ENCODE measurements at regions not wholly inside any gene's neighbourhood (a gene's known extent, or its start where the extent isn't known, plus 50 kb on each side); places are given as distances from the start of the nearest gene placed in this dataset.
"Not testable (repeated sequence)": the region's sequence is repeated elsewhere in the genome, so short reads cannot be mapped to it uniquely, and the experiment has no call there.

- DNase-seq: not testable (repeated sequence)
Measured at GRCh38 chr4:187671521-187671920, 324.1 kb upstream of the ZFP42 start.

GRCh38 chr4:187671958-187672357, 323.6 kb upstream of the ZFP42 start:
- not testable (repeated sequence) for DNase-seq

GRCh38 chr4:187672526-187672925, 323.0 kb upstream of the ZFP42 start:
- DNase-seq: not testable (repeated sequence)

GRCh38 chr4:187679450-187679849, 316.1 kb upstream of the ZFP42 start:
- DNase-seq: no peak

- DNase-seq: no peak
Measured at GRCh38 chr4:187685247-187685646, 310.3 kb upstream of the ZFP42 start.

GRCh38 chr4:187687697-187688096, 307.9 kb upstream of the ZFP42 start:
- no peak for DNase-seq

- no peak for DNase-seq
Measured at GRCh38 chr4:187692626-187693025, 302.9 kb upstream of the ZFP42 start.

- DNase-seq: not testable (repeated sequence)
Measured at GRCh38 chr4:187695531-187695930, 300.0 kb upstream of the ZFP42 start.

- no peak for DNase-seq
Measured at GRCh38 chr4:187711586-187711985, 284.0 kb upstream of the ZFP42 start.

- no peak for DNase-seq
Measured at GRCh38 chr4:187714957-187715356, 280.6 kb upstream of the ZFP42 start.

GRCh38 chr4:187715466-187715865, 280.1 kb upstream of the ZFP42 start:
- DNase-seq: no peak

- DNase-seq: no peak
Measured at GRCh38 chr4:187724456-187724855, 271.1 kb upstream of the ZFP42 start.

- no peak for DNase-seq
Measured at GRCh38 chr4:187726485-187726884, 269.1 kb upstream of the ZFP42 start.

- no peak for DNase-seq
Measured at GRCh38 chr4:187732524-187732923, 263.0 kb upstream of the ZFP42 start.

GRCh38 chr4:187739771-187740170, 255.8 kb upstream of the ZFP42 start:
- DNase-seq: no peak

- DNase-seq: no peak
Measured at GRCh38 chr4:187744911-187745310, 250.7 kb upstream of the ZFP42 start.

GRCh38 chr4:187750652-187751051, 244.9 kb upstream of the ZFP42 start:
- DNase-seq: not testable (repeated sequence)

- no peak for DNase-seq
Measured at GRCh38 chr4:187767158-187767557, 228.4 kb upstream of the ZFP42 start.

- DNase-seq: no peak
Measured at GRCh38 chr4:187767687-187768086, 227.9 kb upstream of the ZFP42 start.

GRCh38 chr4:187770345-187770744, 225.2 kb upstream of the ZFP42 start:
- DNase-seq: no peak

- DNase-seq: no peak
Measured at GRCh38 chr4:187777954-187778353, 217.6 kb upstream of the ZFP42 start.

GRCh38 chr4:187780070-187780469, 215.5 kb upstream of the ZFP42 start:
- DNase-seq: no peak

- peak; percentile 14 for DNase-seq
Measured at GRCh38 chr4:187782286-187782824, 213.2 kb upstream of the ZFP42 start.

GRCh38 chr4:187786190-187786589, 209.4 kb upstream of the ZFP42 start:
- DNase-seq: no peak

GRCh38 chr4:187789078-187789477, 206.5 kb upstream of the ZFP42 start:
- no peak for DNase-seq
